SK-N-SH (cell line): ENCODE measurements at regions not wholly inside any gene's neighbourhood (a gene's known extent, or its start where the extent isn't known, plus 50 kb on each side); places are given as distances from the start of the nearest gene placed in this dataset.

Source experiments
- REST ChIP-seq: IDR thresholded peaks from 2 replicates; pipeline ENCODE4 v1.6.1; 2012; ENCODE audit warnings: mild to moderate bottlenecking, low read depth, low read length, moderate library complexity
- TAF1 ChIP-seq: IDR thresholded peaks from 2 replicates; pipeline ENCODE4 v1.6.1; 2012; ENCODE audit warnings: low read depth, mild to moderate bottlenecking, low read length, moderate library complexity, borderline replicate concordance

GRCh38 chrX:149255860-149256259, 249.2 kb downstream of the IDS start:
- TF ChIP-seq TAF1 (no peak), REST (no peak)
